Neutrophil (primary cell): ENCODE measurements at regions not wholly inside any gene's neighbourhood (a gene's known extent, or its start where the extent isn't known, plus 50 kb on each side); places are given as distances from the start of the nearest gene placed in this dataset.

Experiments
- H3K27ac ChIP-seq: fragments of 200-600 bp; sonication (generic); 2 replicates; pipeline ENCODE4 v1.5.1; 2016; ENCODE audit warnings: mild to moderate bottlenecking, moderate library complexity
- H3K27me3 ChIP-seq: fragments of 200-600 bp; sonication (generic); 2 replicates; pipeline ENCODE4 v1.6.0; 2016; ENCODE audit warnings: mild to moderate bottlenecking
- H3K36me3 ChIP-seq: fragments of 200-600 bp; sonication (generic); 2 replicates; pipeline ENCODE4 v1.5.1; 2017
- H3K4me1 ChIP-seq, 2 experiments: fragments of 200-600 bp in 1 of 2; sonication (generic) in 1 of 2; 1 replicate in 1 of 2; 2 replicates in 1 of 2; pipeline versions ENCODE4 v1.5.1 to v1.6.1; 2013 to 2016; ENCODE audit warnings: low read depth in 1 of 2, low read length in 1 of 2, mild to moderate bottlenecking in 1 of 2, moderate library complexity in 1 of 2; ENCODE audit not compliant: control insufficient read depth in 1 of 2, insufficient read depth in 1 of 2
- H3K4me3 ChIP-seq, 2 experiments: fragments of 200-600 bp in 1 of 2; sonication (generic) in 1 of 2; 1 replicate in 1 of 2; 2 replicates in 1 of 2; pipeline ENCODE4 v1.5.1; 2013 to 2016; ENCODE audit warnings: low read depth in 1 of 2, low read length in 1 of 2, mild to moderate bottlenecking in 1 of 2, moderate library complexity in 1 of 2
- H3K9me3 ChIP-seq: fragments of 200-600 bp; sonication (generic); 2 replicates; pipeline ENCODE4 v1.5.1; 2016
- CTCF ChIP-seq: fragments of 200-600 bp; sonication (generic); IDR thresholded peaks from 2 replicates; pipeline ENCODE4 v1.5.1; 2016; ENCODE audit warnings: antibody characterized with exemption

- TF ChIP-seq CTCF = no peak
- H3K4me3 ChIP-seq = no peak overlapping the region
- H3K27me3 ChIP-seq = no peaks in the 10 kb centered on the region
- no peaks in the 10 kb centered on the region for H3K9me3 ChIP-seq
- no peaks in the 10 kb centered on the region for H3K4me1 ChIP-seq
- H3K36me3 ChIP-seq = no peaks in the 10 kb centered on the region
- no peak overlapping the region for H3K27ac ChIP-seq
Observed at GRCh38 chr18:34959989-34960388, 81.2 kb upstream of the MAPRE2 start.

DNA sequence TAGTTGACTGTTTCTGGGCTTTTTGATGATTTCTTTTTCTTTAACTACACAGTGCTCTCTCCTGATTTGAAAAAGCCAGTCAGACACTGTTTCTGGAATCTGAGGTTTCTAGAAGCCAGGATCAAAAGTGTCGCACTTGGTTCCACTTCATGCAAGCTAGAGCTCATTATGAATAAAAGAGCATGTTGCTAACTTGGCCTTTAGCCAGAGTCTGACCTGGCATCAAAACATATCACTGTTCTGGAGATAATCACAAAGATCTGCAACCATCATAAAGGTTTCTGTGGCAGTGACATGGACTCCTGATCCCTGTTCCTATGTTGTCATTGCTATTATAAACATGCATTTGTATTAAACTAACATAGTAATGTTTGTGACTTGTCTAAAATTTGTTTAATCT, 76.1 kb upstream of the MAPRE2 start:
- Histone ChIP-seq H3K4me3 (no peak overlapping the region), H3K9me3 (no peaks in the 10 kb centered on the region), H3K36me3 (no peaks in the 10 kb centered on the region), H3K4me1 (no peaks in the 10 kb centered on the region), H3K27ac (no peak overlapping the region), H3K27me3 (no peaks in the 10 kb centered on the region)
- TF ChIP-seq CTCF = no peak

DNA sequence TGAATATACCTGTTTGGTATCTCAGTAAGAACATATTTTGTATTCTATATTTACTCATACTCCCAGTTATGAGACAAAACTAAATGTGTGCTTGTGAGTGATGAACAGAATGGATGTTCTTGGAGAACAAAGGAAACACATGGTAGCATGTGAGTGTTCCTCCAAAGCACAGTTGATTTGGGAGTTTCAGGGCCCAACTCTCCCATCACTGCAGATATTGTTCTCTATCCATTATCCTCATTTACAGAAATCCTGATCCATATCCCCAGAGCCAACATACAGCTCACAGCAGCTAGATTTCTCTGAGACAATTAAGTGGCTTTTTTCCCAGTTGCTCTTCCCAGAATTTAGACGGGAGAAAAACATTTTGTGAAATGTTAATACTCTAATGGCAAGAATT, 75.6 kb upstream of the MAPRE2 start:
- Histone ChIP-seq H3K36me3 (no peaks in the 10 kb centered on the region), H3K4me1 (no peaks in the 10 kb centered on the region), H3K27ac (no peak overlapping the region), H3K27me3 (no peaks in the 10 kb centered on the region), H3K4me3 (no peak overlapping the region), H3K9me3 (no peaks in the 10 kb centered on the region)
- no peak for TF ChIP-seq CTCF

GRCh38 chr18:34970106-34970505, 71.1 kb upstream of the MAPRE2 start:
- TF ChIP-seq CTCF = no peak
- Histone ChIP-seq H3K27ac (no peak overlapping the region), H3K27me3 (peaks cover 31% of the 10 kb centered on the region), H3K36me3 (no peaks in the 10 kb centered on the region), H3K9me3 (no peaks in the 10 kb centered on the region), H3K4me1 (no peaks in the 10 kb centered on the region), H3K4me3 (no peak overlapping the region)

GRCh38 chr18:34971313-34971712, 69.9 kb upstream of the MAPRE2 start:
- no peaks in the 10 kb centered on the region for H3K9me3 ChIP-seq
- H3K27ac ChIP-seq = no peak overlapping the region
- H3K4me1 ChIP-seq = peaks cover 0 to under 1% of the 10 kb centered on the region in 2 experiments
- H3K36me3 ChIP-seq = no peaks in the 10 kb centered on the region
- H3K4me3 ChIP-seq = no peak overlapping the region
- peaks cover 43% of the 10 kb centered on the region for H3K27me3 ChIP-seq
- no peak for TF ChIP-seq CTCF
